Stomach (tissue), 4 donors: ENCODE measurements at regions not wholly inside any gene's neighbourhood (a gene's known extent, or its start where the extent isn't known, plus 50 kb on each side); places are given as distances from the start of the nearest gene placed in this dataset.

Experiments
- POLR2A ChIP-seq, 4 donors: fragments of 450-650 bp; IDR thresholded peaks; one replicate each; pipeline ENCODE4 v1.6.1; 2016; ENCODE audit warnings: antibody characterized with exemption in 4 of 4, control low read depth in 2 of 4, mild to moderate bottlenecking in 1 of 4, moderate library complexity in 1 of 4
- POLR2AphosphoS5 ChIP-seq, 3 donors: sonication (generic); formaldehyde crosslinking; IDR thresholded peaks; one replicate each; pipeline ENCODE4 v1.6.1; 2016; ENCODE audit warnings: antibody characterized with exemption in 3 of 3
- TF ChIP-seq, protein P1 (sequence below), 7 experiments: fragments of 450-650 bp in 4 of 7; fragments of 200-600 bp in 3 of 7; sonication (generic) in 3 of 7; IDR thresholded peaks; one replicate each; pipeline ENCODE4 v1.5.1; 2016 to 2019; ENCODE audit warnings: antibody characterized with exemption in 7 of 7, control low read depth in 2 of 7, mild to moderate bottlenecking in 1 of 7

DNA sequence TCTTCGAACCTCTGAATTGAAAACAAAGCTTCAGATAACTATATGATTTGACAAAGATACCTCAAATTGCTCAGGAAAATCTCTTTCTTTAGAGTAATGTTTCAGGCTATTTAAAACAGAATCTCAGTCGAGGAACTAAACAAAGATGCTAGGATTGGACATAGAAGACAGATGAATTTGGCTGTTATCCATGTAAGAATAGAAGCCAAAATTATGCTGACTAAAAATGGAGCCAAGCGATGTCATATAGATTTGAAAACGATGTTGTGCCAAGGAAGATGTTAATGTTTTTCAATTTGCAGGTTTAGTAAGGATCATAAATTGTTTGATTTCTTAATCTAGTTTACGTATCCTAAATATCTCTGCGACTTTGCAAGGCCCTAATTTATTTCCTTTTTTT lies 295.9 kb downstream of the FOXG1 start:
- TF ChIP-seq, protein P1, sequence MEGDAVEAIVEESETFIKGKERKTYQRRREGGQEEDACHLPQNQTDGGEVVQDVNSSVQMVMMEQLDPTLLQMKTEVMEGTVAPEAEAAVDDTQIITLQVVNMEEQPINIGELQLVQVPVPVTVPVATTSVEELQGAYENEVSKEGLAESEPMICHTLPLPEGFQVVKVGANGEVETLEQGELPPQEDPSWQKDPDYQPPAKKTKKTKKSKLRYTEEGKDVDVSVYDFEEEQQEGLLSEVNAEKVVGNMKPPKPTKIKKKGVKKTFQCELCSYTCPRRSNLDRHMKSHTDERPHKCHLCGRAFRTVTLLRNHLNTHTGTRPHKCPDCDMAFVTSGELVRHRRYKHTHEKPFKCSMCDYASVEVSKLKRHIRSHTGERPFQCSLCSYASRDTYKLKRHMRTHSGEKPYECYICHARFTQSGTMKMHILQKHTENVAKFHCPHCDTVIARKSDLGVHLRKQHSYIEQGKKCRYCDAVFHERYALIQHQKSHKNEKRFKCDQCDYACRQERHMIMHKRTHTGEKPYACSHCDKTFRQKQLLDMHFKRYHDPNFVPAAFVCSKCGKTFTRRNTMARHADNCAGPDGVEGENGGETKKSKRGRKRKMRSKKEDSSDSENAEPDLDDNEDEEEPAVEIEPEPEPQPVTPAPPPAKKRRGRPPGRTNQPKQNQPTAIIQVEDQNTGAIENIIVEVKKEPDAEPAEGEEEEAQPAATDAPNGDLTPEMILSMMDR (IDR thresholded peaks at IDR 0.05), result no peak
- TF ChIP-seq POLR2A (IDR thresholded peaks at IDR 0.05) (no peak), POLR2AphosphoS5 (IDR thresholded peaks at IDR 0.05) (no peak)
